Suprapubic skin (tissue), 4 donors: ENCODE measurements at regions not wholly inside any gene's neighbourhood (a gene's known extent, or its start where the extent isn't known, plus 50 kb on each side); places are given as distances from the start of the nearest gene placed in this dataset.

Experiments used
- DNase-seq, 2 donors: peaks; one replicate each; pipeline ENCODE4 v3.0.0-alpha.2; 2019; ENCODE audit warnings: low spot score in 2 of 2
- H3K27ac ChIP-seq: fragments of 200-600 bp; sonication (generic); one replicate; pipeline ENCODE4 v1.5.1; 2019
- H3K27me3 ChIP-seq: fragments of 200-600 bp; sonication (generic); one replicate; pipeline ENCODE4 v1.5.1; 2019
- H3K36me3 ChIP-seq: fragments of 200-600 bp; sonication (generic); one replicate; pipeline ENCODE4 v1.5.1; 2019
- H3K4me1 ChIP-seq: fragments of 200-600 bp; sonication (generic); one replicate; pipeline ENCODE4 v1.5.1; 2019
- H3K4me3 ChIP-seq: fragments of 200-600 bp; sonication (generic); one replicate; pipeline ENCODE4 v1.5.1; 2019; ENCODE audit warnings: mild to moderate bottlenecking
- H3K9me3 ChIP-seq: fragments of 200-600 bp; sonication (generic); one replicate; pipeline ENCODE4 v1.5.1; 2019
- EP300 ChIP-seq: sonication (generic); formaldehyde crosslinking; IDR thresholded peaks from one replicate; pipeline ENCODE4 v1.6.1; 2017; ENCODE audit warnings: antibody characterized with exemption
- POLR2A ChIP-seq, 2 donors: fragments of 450-650 bp; IDR thresholded peaks; one replicate each; pipeline ENCODE4 v1.6.1; 2017; ENCODE audit warnings: antibody characterized with exemption in 2 of 2, mild to moderate bottlenecking in 2 of 2, moderate library complexity in 2 of 2
- POLR2AphosphoS5 ChIP-seq, 3 donors: sonication (generic); formaldehyde crosslinking; IDR thresholded peaks; one replicate each; pipeline ENCODE4 v1.6.1; 2017; ENCODE audit warnings: antibody characterized with exemption in 3 of 3
- WGBS: methylation state at CpG from one replicate; pipeline ENCODE4 v1.1.5; 2018; 5-methylcytosine and 5-hydroxymethylcytosine counted together
- TF ChIP-seq, protein P1 (sequence below), 2 donors: fragments of 200-600 bp in 1 of 2; fragments of 450-650 bp in 1 of 2; sonication (generic) in 1 of 2; IDR thresholded peaks; one replicate each; pipeline ENCODE4 v1.5.1; 2016 to 2019; ENCODE audit warnings: antibody characterized with exemption in 2 of 2, mild to moderate bottlenecking in 1 of 2, moderate library complexity in 1 of 2

DNA sequence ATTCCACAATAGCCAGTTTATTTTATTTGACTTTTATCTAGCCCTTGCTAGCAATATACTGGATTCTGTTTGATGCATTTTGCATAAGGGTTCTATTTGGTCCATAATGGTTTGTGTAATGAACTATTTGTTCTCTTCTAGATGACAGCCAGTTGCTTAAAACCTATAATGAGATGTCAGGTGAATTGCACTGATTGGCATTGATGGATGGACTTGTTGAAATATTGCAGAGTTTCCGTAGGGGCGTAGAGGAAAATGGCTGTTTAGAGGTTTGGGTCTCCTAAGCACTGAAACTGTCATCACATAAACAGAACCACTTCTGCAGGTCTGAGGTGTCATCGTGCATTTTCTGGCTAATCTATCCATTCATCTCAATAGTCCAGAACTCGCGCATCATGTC, 124.9 kb upstream of the HDAC9 start:
- Histone ChIP-seq H3K27me3 (no peaks in the 10 kb centered on the region), H3K36me3 (no peaks in the 10 kb centered on the region), H3K4me1 (no peaks in the 10 kb centered on the region), H3K27ac (no peak overlapping the region), H3K9me3 (no peaks in the 10 kb centered on the region), H3K4me3 (no peak overlapping the region)
- TF ChIP-seq, protein P1, sequence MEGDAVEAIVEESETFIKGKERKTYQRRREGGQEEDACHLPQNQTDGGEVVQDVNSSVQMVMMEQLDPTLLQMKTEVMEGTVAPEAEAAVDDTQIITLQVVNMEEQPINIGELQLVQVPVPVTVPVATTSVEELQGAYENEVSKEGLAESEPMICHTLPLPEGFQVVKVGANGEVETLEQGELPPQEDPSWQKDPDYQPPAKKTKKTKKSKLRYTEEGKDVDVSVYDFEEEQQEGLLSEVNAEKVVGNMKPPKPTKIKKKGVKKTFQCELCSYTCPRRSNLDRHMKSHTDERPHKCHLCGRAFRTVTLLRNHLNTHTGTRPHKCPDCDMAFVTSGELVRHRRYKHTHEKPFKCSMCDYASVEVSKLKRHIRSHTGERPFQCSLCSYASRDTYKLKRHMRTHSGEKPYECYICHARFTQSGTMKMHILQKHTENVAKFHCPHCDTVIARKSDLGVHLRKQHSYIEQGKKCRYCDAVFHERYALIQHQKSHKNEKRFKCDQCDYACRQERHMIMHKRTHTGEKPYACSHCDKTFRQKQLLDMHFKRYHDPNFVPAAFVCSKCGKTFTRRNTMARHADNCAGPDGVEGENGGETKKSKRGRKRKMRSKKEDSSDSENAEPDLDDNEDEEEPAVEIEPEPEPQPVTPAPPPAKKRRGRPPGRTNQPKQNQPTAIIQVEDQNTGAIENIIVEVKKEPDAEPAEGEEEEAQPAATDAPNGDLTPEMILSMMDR (IDR thresholded peaks at IDR 0.05): no peak
- no peak for TF ChIP-seq POLR2A (IDR thresholded peaks at IDR 0.05)
- TF ChIP-seq POLR2AphosphoS5 (IDR thresholded peaks at IDR 0.05): no peak
- TF ChIP-seq EP300: no peak
- DNase-seq: no peak
- 65% methylated on average over 5 of the region's 5 CpGs for WGBS

DNA sequence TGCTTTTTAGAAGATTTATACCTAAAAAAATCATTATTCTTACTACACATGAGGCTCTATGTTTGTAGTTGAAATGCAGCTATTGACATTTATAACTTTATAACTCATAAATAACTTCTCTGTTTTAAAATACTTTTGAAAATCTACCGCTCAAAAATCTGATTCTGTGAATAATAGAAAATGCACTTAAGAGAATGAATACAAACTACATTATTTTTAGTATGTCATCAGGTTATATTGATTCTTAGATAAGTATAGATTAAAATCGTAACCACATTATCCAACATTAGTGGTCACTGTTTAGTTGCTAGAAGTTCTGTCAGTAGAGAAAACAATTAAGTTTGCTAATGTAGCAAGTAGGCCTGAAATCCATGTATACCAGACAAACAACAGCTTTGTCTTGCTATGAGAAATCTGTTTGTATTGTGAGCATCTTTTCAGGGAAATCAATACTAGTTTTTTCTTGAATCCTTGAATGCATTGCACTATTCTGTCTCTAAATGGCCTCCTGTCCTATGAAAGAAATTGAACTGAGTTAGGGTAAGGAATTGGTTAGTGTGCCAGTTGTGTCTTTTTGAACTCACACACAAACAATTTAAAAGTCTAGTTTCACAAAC, 116.5 kb upstream of the HDAC9 start:
- no peak for TF ChIP-seq EP300
- no peak for TF ChIP-seq POLR2A (IDR thresholded peaks at IDR 0.05)
- no peak for TF ChIP-seq POLR2AphosphoS5 (IDR thresholded peaks at IDR 0.05)
- TF ChIP-seq, protein P1 (IDR thresholded peaks at IDR 0.05): no peak
- no peak overlapping the region for H3K4me3 ChIP-seq
- H3K4me1 ChIP-seq: no peaks in the 10 kb centered on the region
- DNase-seq: no peak
- H3K36me3 ChIP-seq: no peaks in the 10 kb centered on the region
- H3K9me3 ChIP-seq: no peaks in the 10 kb centered on the region
- WGBS: 81% methylated on average over 2 of the region's 2 CpGs
- H3K27ac ChIP-seq: no peak overlapping the region
- no peaks in the 10 kb centered on the region for H3K27me3 ChIP-seq

DNA sequence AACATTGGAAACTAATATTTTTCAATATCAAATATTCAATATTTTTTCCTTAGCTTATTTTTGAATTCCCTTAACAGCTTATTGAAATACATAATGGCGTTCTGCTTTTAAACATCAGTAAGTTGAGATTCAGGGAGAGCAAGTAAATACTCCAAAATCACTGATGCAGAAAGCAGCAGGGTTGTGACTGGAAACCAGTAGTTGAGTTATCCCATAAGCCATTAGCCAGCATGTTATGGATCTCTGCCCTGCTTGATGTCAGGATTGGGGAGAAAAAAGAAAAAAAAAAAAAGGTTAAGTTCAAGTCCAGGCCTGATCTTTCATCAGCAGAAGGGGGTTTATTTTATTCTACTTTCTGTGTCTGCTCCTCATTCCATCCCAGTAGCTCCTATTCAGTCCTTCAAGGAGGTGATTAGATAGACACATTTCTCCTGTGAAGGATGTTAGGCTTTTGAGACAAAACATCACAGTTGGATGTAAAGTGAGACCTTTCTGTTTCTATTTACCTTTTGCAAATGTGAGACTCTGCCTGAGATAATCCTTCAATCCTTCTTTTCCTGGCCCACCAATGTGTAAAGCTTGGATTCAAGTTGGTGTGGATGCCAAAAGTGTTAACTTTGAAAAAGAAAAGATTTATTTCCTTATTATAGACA, 110.9 kb upstream of the HDAC9 start:
- Histone ChIP-seq H3K9me3 (no peaks in the 10 kb centered on the region), H3K4me3 (no peak overlapping the region), H3K27me3 (no peaks in the 10 kb centered on the region), H3K4me1 (peaks cover 7% of the 10 kb centered on the region), H3K27ac (no peak overlapping the region), H3K36me3 (no peaks in the 10 kb centered on the region)
- WGBS: 92% methylated on average over 1 of the region's 1 CpG
- no peak for TF ChIP-seq POLR2AphosphoS5 (IDR thresholded peaks at IDR 0.05)
- no peak for TF ChIP-seq POLR2A (IDR thresholded peaks at IDR 0.05)
- TF ChIP-seq, protein P1 (IDR thresholded peaks at IDR 0.05): no peak
- TF ChIP-seq EP300: no peak
- DNase-seq: no peak

DNA sequence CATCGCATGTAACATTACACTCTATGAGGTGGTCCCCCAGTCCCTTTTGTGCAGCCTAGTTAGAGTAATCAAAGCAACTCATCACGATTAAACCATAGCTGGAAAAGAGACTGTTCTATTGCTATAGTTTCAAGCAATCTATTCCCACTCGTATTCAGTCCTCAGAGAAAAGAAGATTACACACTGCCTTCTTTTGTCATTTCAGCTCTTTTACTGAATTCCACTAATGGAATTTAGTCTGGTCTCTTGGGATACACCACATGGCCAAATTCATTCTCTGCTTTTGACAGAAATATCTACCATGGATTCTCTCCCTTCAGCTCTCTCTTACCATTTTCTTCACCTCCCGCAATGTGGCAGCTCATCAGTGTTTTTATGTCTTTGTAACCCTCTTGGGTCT, 108.9 kb upstream of the HDAC9 start:
- 86% methylated on average over 4 of the region's 4 CpGs for WGBS
- Histone ChIP-seq H3K4me1 (peaks cover 11% of the 10 kb centered on the region), H3K9me3 (no peaks in the 10 kb centered on the region), H3K36me3 (no peaks in the 10 kb centered on the region), H3K27ac (no peak overlapping the region), H3K4me3 (no peak overlapping the region), H3K27me3 (no peaks in the 10 kb centered on the region)
- no peak for DNase-seq
- TF ChIP-seq POLR2A (IDR thresholded peaks at IDR 0.05): no peak
- no peak for TF ChIP-seq EP300
- TF ChIP-seq POLR2AphosphoS5 (IDR thresholded peaks at IDR 0.05): no peak
- TF ChIP-seq, protein P1 (IDR thresholded peaks at IDR 0.05): no peak

DNA sequence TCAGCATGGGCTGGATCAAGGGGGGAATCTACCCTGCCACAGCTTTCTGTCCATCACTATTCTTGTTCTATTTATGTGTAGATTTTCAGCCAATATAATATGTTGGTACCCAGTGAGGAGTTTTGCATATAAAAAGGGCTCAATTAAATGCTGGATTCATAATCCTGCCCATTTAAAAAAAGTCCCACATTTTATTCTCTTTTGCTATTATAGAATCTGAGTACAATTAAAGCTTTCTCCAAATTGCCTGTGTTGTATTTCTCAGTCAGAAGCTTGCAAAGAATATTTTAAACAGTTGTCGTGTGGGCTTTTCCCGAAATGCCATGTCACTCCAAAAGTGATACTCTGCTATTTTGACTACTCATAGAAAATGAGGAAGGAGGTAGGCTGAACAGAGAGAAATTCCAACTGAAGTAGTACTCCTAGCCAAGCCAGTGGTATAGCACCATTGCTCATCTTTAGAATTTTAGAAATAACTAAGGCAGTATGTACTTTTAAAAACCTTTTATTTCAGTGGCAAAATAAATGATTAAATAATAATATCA, 108.3 kb upstream of the HDAC9 start:
- no peak for TF ChIP-seq POLR2A (IDR thresholded peaks at IDR 0.05)
- TF ChIP-seq, protein P1 (IDR thresholded peaks at IDR 0.05): no peak
- TF ChIP-seq EP300: no peak
- TF ChIP-seq POLR2AphosphoS5 (IDR thresholded peaks at IDR 0.05): no peak
- Histone ChIP-seq H3K9me3 (no peaks in the 10 kb centered on the region), H3K4me3 (no peak overlapping the region), H3K36me3 (no peaks in the 10 kb centered on the region), H3K27ac (no peak overlapping the region), H3K27me3 (no peaks in the 10 kb centered on the region), H3K4me1 (peaks cover 11% of the 10 kb centered on the region)
- WGBS: 73% methylated on average over 2 of the region's 2 CpGs
- no peak for DNase-seq
